HG03521 (cell line): ENCODE measurements at regions not wholly inside any gene's neighbourhood (a gene's known extent, or its start where the extent isn't known, plus 50 kb on each side); places are given as distances from the start of the nearest gene placed in this dataset.
"Not testable (repeated sequence)": the region's sequence is repeated elsewhere in the genome, so short reads cannot be mapped to it uniquely, and the experiment has no call there.

Source experiments
- ATAC-seq: cut with Tn5 transposase; IDR thresholded peaks from one replicate; pipeline ENCODE4 v1.9.1; 2021; ENCODE audit warnings: mild to moderate bottlenecking, moderate library complexity; ENCODE audit not compliant: unreplicated experiment

- no peak for ATAC-seq
These were observed 452.4 kb upstream of the PHF14 start for GRCh38 chr7:10521306-10521705.

- not testable (repeated sequence) for ATAC-seq
These were observed 440.2 kb upstream of the PHF14 start for GRCh38 chr7:10533429-10533828.

- ATAC-seq = no peak
These were observed 437.1 kb upstream of the PHF14 start for GRCh38 chr7:10536561-10536960.

GRCh38 chr7:10537764-10538163, 435.9 kb upstream of the PHF14 start:
- ATAC-seq = no peak

- no peak for ATAC-seq
These were observed 416.3 kb upstream of the PHF14 start for GRCh38 chr7:10557375-10557774.

- no peak for ATAC-seq
These were observed 413.2 kb upstream of the PHF14 start for GRCh38 chr7:10560497-10560896.

GRCh38 chr7:10568891-10569290, 404.8 kb upstream of the PHF14 start:
- no peak for ATAC-seq

- no peak for ATAC-seq
These were observed 401.9 kb upstream of the PHF14 start for GRCh38 chr7:10571759-10572158.

GRCh38 chr7:10577866-10578374, 395.8 kb upstream of the PHF14 start:
- no peak for ATAC-seq

GRCh38 chr7:10579561-10579960, 394.1 kb upstream of the PHF14 start:
- no peak for ATAC-seq

- no peak for ATAC-seq
These were observed 388.8 kb upstream of the PHF14 start for GRCh38 chr7:10584886-10585285.

- no peak for ATAC-seq
These were observed 385.6 kb upstream of the PHF14 start for GRCh38 chr7:10588084-10588483.

- ATAC-seq = no peak
These were observed 381.1 kb upstream of the PHF14 start for GRCh38 chr7:10592604-10593003.

GRCh38 chr7:10593080-10593479, 380.6 kb upstream of the PHF14 start:
- ATAC-seq = no peak

GRCh38 chr7:10596827-10597226, 376.8 kb upstream of the PHF14 start:
- ATAC-seq = no peak

- no peak for ATAC-seq
These were observed 369.5 kb upstream of the PHF14 start for GRCh38 chr7:10604128-10604527.

GRCh38 chr7:10612950-10613349, 360.7 kb upstream of the PHF14 start:
- no peak for ATAC-seq

GRCh38 chr7:10618953-10619352, 354.7 kb upstream of the PHF14 start:
- no peak for ATAC-seq

- ATAC-seq = no peak
These were observed 341.0 kb upstream of the PHF14 start for GRCh38 chr7:10632712-10633111.

GRCh38 chr7:10634239-10634638, 339.4 kb upstream of the PHF14 start:
- no peak for ATAC-seq

- ATAC-seq = no peak
These were observed 335.7 kb upstream of the PHF14 start for GRCh38 chr7:10637991-10638390.

- ATAC-seq = no peak
These were observed 330.1 kb upstream of the PHF14 start for GRCh38 chr7:10643545-10643944.

- no peak for ATAC-seq
These were observed 328.8 kb upstream of the PHF14 start for GRCh38 chr7:10644849-10645248.

GRCh38 chr7:10646194-10646593, 327.5 kb upstream of the PHF14 start:
- no peak for ATAC-seq
